GM18499 (cell line): ENCODE measurements at regions not wholly inside any gene's neighbourhood (a gene's known extent, or its start where the extent isn't known, plus 50 kb on each side); places are given as distances from the start of the nearest gene placed in this dataset.
"Not testable (repeated sequence)": the region's sequence is repeated elsewhere in the genome, so short reads cannot be mapped to it uniquely, and the experiment has no call there.

Experiments
- ATAC-seq: cut with Tn5 transposase; IDR thresholded peaks from one replicate; pipeline ENCODE4 v1.9.1; 2021; ENCODE audit warnings: moderate number of reproducible peaks; ENCODE audit not compliant: insufficient read depth, unreplicated experiment

DNA sequence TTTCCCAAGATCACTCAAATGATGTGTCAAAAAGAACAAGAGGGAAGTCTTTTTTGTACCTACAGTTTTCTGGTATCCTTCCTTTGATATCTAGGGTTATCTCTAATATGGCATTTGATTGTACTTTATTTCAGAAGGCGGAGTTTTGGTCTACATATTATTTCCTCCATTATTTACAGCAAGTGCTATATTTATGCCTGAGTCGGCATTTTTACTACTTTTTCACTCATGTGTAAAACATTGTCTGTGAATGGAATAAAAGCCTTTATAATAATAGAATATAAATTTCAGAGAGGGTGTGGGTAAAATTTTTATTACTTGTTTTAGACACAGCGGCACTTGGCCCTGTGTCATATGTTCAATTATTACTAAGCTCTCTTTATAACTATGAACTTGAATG, 398.4 kb downstream of the BCKDHB start:
- no peak for ATAC-seq

DNA sequence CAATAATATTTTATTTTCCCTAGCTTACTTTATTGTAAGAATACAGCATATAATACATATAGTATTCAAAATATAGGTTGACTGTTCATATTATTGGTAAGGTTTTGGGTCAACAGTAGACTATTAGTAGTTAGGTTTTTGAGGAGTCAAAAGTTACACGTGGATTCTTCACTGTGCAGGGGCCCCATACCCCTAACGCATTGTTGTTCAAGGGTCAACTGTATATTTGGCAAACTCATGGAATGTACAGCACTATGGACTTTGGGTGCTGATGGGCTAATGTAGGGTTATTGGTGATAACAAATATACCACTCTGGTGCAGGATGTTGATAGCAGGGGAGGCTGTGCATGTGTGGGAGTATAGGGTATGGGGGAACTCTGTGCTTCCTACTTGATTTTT, 397.2 kb downstream of the BCKDHB start:
- ATAC-seq: no peak

DNA sequence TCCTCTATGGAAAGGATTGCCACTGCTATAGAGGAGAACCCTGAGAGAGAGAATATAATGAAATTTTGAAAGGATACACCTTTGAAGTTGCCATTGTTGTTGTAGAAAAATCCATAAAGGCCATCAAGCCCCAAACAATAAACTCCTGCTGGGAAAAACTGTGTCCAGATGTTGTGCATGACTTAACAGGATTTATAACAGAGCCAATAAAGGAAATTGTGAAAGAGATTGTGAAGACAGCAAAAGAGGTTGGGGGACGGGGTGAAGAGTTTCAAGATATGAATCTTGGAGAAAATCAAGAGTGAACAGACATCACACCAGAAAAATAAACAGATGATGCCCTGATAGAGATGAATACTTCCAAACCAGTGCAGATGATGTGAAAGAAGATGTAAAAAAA, 396.4 kb downstream of the BCKDHB start:
- no peak for ATAC-seq

- ATAC-seq: no peak
Measured at GRCh38 chr6:80501636-80502035, 395.2 kb downstream of the BCKDHB start.

DNA sequence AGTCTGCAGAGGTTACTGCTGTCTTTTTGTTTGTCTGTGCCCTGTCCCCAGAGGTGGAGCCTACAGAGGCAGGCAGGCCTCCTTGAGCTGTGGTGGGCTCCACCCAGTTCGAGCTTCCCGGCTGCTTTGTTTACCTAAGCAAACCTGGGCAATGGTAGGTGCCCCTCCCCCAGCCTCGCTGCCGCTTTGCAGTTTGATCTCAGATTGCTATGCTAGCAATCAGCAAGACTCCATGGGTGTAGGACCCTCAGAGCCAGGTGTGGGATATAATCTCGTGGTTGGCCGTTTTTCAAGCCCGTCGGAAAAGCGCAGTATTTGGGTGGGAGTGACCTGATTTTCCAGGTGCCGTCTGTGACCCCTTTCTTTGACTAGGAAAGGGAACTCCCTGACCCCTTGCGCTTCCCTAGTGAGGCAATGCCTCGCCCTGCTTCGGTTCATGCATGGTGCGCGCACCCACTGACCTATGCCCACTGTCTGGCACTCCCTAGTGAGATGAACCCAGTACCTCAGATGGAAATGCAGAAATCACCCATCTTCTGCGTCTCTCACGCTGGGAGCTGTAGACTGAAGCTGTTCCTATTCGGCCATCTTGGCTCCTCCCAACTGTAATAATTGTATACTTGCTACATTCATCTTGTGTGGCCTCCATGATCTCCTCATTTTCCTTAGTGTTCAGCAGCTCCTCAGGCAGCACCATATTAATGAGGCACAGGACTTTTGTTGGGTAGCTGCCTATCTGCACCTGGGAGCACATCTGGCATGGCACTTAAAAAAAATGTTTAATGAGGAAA, 391.4 kb downstream of the BCKDHB start:
- not testable (repeated sequence) for ATAC-seq

DNA sequence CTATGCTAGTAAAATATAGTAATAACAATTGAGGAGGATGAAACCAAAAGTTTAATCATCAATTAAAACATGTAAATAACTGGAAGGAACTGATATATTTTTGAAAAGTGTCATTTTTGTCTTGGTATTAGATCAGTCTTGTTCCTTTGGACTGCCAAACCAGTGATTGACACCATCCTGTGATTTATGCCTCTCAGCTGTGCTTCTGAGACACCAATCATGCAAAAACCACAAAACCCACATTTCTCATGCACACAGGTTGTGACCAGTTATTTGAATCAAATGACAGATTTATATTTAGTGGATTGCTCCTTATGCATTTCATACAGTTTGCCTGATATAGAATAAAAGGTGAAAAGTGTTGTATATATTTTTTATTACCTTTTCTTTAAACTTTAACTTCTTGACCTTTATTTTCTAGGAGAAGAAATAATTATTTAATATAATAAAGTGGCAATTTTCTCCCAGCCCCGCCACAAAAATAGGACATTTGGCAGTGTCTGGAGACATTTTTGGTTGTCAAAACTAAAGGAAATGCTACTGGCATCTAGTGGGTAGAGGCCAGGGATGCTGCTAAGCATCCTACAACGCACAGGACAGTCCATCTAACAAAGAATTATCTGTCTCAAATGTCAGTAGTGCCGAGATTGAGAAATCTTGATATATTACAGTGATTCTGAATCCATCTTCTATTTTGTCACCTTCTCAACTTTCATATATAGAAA, 383.6 kb downstream of the BCKDHB start:
- ATAC-seq: no peak

GRCh38 chr6:80488190-80488589, 381.7 kb downstream of the BCKDHB start:
- no peak for ATAC-seq

DNA sequence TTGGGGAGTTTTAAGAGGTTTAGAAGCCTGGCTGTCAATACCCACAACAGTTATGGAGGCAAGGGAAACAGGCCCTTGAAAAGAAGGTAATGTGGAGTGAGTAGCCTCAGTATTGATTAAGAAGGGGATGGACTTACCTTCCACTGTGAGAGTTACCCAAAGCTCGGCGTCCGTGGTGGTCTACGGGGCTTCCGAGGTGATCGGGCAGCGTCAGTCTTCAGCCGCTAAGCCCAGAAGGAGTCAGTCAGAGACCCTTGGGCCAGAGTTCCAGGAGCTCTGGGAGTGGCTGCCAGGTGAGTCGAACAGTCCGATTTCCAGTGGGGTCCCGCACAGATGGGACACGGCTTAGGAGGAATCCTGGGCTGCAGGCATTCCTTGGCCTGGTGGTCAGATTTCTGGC, 379.0 kb downstream of the BCKDHB start:
- ATAC-seq: not testable (repeated sequence)

- ATAC-seq: no peak
Measured at GRCh38 chr6:80482056-80482455, 375.6 kb downstream of the BCKDHB start.

DNA sequence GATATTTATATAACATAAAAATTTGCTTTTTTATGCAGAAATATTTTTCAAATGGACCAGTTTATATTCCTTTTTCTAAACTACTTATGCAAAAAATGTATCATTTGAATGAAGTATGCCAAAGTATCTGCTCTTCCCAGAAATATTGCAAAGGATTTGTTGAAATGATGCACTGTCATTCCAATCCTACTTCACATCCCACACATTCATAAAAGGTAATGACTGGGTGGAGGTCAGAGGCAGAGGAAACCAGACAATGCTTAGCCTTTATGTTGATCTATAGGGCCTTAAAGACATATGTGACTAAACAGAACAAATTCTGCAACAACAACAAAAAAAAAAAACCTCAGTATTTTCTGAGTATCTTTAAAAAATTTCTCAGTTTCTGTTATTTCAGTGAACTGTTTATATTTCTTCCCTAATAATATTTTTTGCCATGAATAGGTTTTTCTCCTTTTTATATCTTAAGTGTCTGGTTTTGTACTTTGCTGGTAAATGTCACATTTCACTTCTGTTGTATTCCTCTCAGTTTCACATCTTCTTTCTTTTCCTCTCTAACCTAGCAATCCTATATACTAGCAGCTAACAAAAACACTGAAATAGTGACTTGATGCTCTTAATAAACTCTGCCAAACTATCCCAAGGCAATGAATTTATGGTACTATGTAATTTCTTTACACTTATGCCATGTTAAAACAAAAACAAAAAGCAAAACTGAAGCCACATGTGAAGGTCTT, 374.1 kb downstream of the BCKDHB start:
- ATAC-seq: no peak

DNA sequence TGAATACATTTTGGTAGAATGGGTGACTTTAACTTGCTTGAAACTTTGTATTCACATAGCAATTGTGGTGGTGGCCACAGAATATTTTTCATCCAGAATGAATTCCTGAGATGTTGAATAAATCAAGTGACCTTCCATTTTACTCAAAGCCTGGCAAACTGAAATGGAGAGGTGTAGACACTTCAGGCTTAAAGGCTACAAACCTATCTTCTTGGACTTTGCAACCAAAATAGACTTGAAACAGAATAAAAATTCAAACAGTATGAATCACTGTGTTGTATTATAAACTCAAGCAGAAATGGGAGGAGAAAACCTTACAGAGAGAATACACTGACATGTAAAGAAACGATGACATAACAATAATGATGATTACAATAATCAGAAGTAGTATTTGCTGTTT, 371.6 kb downstream of the BCKDHB start:
- ATAC-seq: no peak

DNA sequence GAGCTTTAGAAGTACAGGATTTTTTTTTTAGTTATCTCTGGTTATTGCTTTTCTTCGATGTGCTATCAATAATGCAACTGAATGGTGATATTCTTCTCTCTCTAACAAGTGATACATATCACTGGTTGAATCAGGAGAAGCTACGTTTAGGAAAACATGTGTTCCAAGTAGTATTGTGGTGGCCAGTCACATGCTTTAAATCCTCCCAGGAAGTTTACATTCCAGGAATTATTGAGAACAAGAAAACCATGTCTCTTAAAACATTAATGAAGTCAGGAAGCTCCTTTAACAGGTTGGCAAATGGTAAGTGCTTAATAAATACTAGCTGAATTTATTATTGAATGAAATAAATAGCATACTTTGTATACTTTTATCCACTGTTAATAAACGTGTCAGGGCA, 371.1 kb downstream of the BCKDHB start:
- no peak for ATAC-seq

- no peak for ATAC-seq
Measured at GRCh38 chr6:80472271-80472670, 365.8 kb downstream of the BCKDHB start.

GRCh38 chr6:80469977-80470376, 363.5 kb downstream of the BCKDHB start:
- no peak for ATAC-seq

GRCh38 chr6:80468398-80468797, 361.9 kb downstream of the BCKDHB start:
- ATAC-seq: no peak

DNA sequence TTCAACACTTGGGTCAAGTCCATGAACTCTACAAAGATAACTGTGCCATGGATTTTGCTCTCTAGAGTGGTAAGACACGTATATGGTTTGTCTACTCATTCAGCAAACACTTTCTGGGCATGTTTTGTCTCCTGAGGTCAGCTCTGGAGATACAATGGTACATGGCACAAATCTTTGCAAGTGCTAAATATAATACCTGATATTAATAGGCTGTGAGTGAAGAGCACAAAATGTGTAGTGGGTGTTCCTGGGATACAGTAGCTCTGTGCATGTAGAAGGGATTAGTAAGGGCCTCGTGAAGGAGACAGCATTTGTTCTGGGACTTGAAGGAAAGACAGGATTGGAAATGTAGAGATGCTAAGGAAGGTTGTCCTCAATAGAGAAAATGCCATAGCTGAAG, 360.9 kb downstream of the BCKDHB start:
- no peak for ATAC-seq

GRCh38 chr6:80466981-80467380, 360.5 kb downstream of the BCKDHB start:
- ATAC-seq: no peak

DNA sequence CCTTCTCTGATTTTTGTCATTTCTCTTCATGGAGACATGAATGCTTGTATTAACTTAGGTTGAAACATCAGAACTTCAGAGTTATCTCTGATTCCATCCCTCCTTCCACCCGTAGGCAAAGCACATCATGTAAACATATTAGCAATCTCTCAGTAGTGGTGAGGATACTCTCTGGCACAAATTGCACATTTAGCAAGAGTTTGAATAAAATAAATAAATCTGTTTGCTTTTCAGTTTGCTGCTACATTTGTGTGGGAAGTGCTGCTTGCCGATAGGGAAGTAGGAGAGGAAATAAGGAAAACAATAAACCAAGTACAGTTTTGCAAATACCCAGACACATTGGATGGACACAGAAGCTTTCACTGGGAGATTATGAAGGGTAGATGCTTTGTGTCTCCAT, 359.0 kb downstream of the BCKDHB start:
- ATAC-seq: no peak

DNA sequence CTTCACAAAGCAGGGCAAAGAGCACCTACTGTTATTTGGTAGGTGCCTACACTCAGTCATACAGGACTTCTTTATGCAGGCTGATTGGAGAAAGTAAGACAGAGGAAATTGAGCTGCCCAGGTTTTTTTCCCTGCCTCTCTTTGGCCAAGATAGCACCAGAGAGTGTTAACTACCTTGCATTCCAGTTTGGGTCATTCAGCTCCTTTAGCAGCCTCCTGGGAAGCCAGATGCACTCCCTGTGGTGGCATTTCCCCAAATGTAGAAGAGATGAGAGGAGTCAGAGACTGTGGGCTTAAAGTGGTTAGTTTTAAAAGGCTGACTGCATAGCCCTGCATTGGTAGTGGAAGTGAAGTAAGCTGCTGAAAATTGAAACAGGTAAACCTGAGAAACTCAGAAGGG, 358.4 kb downstream of the BCKDHB start:
- no peak for ATAC-seq

- no peak for ATAC-seq
Measured at GRCh38 chr6:80463197-80463596, 356.7 kb downstream of the BCKDHB start.

- no peak for ATAC-seq
Measured at GRCh38 chr6:80460257-80460865, 353.9 kb downstream of the BCKDHB start.
